PFSK-1 (cell line): ENCODE measurements at regions not wholly inside any gene's neighbourhood (a gene's known extent, or its start where the extent isn't known, plus 50 kb on each side); places are given as distances from the start of the nearest gene placed in this dataset.

Experiments
- FOXP2 ChIP-seq: optimal IDR thresholded peaks from 2 replicates; pipeline ENCODE3; 2011; ENCODE audit warnings: borderline replicate concordance, control low read depth, inconsistent platforms; ENCODE audit not compliant: insufficient read depth; ENCODE audit errors: extremely low read length, extremely low read depth
- POLR2AphosphoS5 ChIP-seq: IDR thresholded peaks from 2 replicates; pipeline ENCODE4 v1.6.1; 2012; ENCODE audit warnings: low read depth, mild to moderate bottlenecking, control low read depth, low read length, moderate library complexity
- REST ChIP-seq, 2 experiments: IDR thresholded peaks; 2 replicates each; pipeline versions ENCODE4 v1.6.1 to v1.8.0; 2011 to 2012; ENCODE audit warnings: low read depth in 2 of 2, low read length in 2 of 2, control low read depth in 1 of 2, inconsistent platforms in 1 of 2, mild to moderate bottlenecking in 1 of 2, moderate library complexity in 1 of 2; ENCODE audit not compliant: insufficient read depth in 1 of 2
- SIN3A ChIP-seq: IDR thresholded peaks from 2 replicates; pipeline ENCODE4 v1.6.1; 2012; ENCODE audit warnings: mild to moderate bottlenecking, low read length, moderate library complexity, borderline replicate concordance; ENCODE audit not compliant: insufficient read depth
- TAF1 ChIP-seq: IDR thresholded peaks from 2 replicates; pipeline ENCODE4 v1.6.1; 2012; ENCODE audit warnings: low read length, control low read depth, borderline replicate concordance; ENCODE audit not compliant: insufficient read depth

GRCh38 chr15:62853841-62854225 lies 188.7 kb upstream of the TPM1 start:
- no peak for TF ChIP-seq FOXP2
- no peak for TF ChIP-seq REST (IDR thresholded peaks at IDR 0.05; ENCODE audit: insufficient read depth in 1 of 2, low read depth in 2 of 2, low read length in 2 of 2)

DNA sequence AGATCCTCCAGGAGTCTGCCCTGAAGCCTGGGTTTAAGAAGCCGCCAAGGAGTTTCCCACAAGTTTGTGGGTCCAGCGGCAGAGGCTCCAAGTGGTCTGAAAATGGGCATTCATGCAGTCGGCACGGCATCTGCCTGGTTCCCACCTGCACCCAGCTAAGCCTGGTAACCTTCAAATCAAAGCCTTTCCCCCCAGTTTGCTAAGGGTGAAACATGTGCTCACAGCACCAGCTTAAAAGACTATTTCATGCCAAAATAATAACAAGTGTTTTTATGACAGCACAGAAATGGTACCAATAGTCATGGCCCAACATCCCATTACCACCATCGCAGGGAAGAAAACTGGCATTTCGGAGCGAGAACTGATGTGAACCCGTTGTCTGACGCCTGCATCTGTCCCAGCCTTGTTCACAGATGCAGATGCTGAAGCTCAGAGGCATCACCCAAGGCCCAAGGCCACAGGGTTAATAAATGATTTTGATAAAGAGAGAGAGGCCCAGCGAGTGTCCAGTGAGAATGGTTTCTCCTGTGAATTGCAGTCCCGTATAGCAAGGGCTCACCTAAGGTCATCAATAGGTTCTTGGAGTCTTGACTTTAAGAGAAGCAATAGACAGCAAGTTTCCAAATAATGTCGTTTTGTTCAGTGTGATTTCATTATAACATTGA lies 188.0 kb upstream of the TPM1 start:
- TF ChIP-seq POLR2AphosphoS5 (no peak), FOXP2 (no peak), REST (IDR thresholded peaks at IDR 0.05; ENCODE audit: insufficient read depth in 1 of 2, low read depth in 2 of 2, low read length in 2 of 2) (no peak), TAF1 (no peak), SIN3A (no peak)

DNA sequence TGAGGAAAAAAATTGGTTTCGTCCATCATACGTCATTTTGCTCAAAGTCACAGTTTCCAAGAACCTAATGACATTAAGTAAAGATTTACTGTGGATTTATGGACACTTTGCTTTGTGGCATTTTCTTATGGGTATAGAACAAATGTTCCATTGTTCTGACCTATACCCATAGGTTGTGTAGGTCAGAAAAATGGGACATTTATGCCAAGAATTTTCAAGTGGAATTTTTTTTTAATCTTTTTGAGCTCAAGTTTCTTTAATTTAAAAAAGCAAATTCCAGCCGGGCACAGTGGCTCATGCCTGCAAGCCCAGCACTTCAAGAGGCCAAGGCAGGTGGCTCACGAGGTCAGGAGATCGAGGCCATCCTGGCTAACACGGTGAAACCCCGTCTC lies 187.5 kb upstream of the TPM1 start:
- no peak for TF ChIP-seq TAF1
- no peak for TF ChIP-seq REST (IDR thresholded peaks at IDR 0.05; ENCODE audit: insufficient read depth in 1 of 2, low read depth in 2 of 2, low read length in 2 of 2)
- no peak for TF ChIP-seq SIN3A
- no peak for TF ChIP-seq POLR2AphosphoS5
- no peak for TF ChIP-seq FOXP2

DNA sequence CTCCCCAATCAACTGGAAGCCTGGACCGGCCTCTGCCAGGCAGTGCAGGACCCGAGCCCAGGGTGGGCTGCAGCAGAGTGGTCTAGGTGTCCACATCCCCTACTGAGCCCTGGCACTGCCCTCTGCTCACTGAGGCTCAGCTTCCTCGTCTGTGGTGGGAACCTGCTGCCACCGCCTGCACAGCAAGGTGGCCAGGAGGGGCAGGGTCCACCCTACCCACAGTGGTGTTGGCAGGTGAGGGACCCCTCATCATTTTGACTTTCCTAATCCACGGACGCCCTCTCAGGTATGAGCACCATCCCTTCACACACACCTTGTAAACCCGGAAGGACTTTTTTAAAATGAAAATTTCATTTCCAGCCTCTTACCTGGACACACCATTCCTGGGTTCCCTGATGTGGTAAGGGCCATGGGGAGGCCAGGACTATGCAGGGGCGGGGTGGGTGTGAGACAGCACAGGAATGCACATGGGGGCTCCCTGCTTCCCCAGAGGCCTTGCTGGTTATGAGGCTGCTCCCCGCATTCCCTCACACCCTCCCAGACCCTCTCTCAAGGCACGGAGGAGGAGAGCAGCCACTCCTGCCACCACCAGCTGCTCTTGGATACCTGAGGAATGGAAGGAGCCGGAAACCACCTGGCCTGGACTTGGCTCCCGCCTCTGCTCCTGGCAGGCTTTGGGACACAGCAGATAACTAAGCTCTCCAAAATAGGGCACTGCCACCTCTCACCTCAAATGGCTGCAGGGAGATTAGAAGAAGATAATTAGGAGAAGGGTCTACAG lies 185.9 kb upstream of the TPM1 start:
- TF ChIP-seq REST (IDR thresholded peaks at IDR 0.05; ENCODE audit: insufficient read depth in 1 of 2, low read depth in 2 of 2, low read length in 2 of 2) (no peak), POLR2AphosphoS5 (no peak), TAF1 (no peak), FOXP2 (no peak), SIN3A (no peak)

GRCh38 chr15:62857411-62857853 lies 185.1 kb upstream of the TPM1 start:
- TF ChIP-seq FOXP2 (no peak), TAF1 (no peak), SIN3A (no peak), REST (IDR thresholded peaks at IDR 0.05; ENCODE audit: insufficient read depth in 1 of 2, low read depth in 2 of 2, low read length in 2 of 2) (no peak), POLR2AphosphoS5 (no peak)
